GM23338 (cell line): ENCODE measurements at regions not wholly inside any gene's neighbourhood (a gene's known extent, or its start where the extent isn't known, plus 50 kb on each side); places are given as distances from the start of the nearest gene placed in this dataset.

Source experiments
- ATAC-seq: fragments of 200-7000 bp; cut with Tn5 transposase; 3 replicates; pipeline ENCODE4 v1.9.1; 2020
- DNase-seq: peaks from one replicate; pipeline ENCODE4 v3.0.0-alpha.2; 2015; ENCODE audit warnings: low spot score
- H2AFZ ChIP-seq: fragments of 200-600 bp; sonication (generic); 2 replicates; pipeline ENCODE4 v1.8.0; 2016; ENCODE audit warnings: antibody characterized with exemption, mild to moderate bottlenecking, moderate library complexity
- H3F3A ChIP-seq: fragments of 200-600 bp; sonication (generic); replicated peaks from 2 replicates; pipeline ENCODE4 v1.8.0; 2017; ENCODE audit warnings: antibody characterized with exemption, mixed run types, low read depth
- H3K27ac ChIP-seq: fragments of 200-600 bp; sonication (generic); 2 replicates; pipeline ENCODE4 v1.6.1; 2016; ENCODE audit warnings: low read depth
- H3K27me3 ChIP-seq: fragments of 200-600 bp; sonication (generic); 2 replicates; pipeline ENCODE4 v1.8.0; 2016; ENCODE audit warnings: mild to moderate bottlenecking, mixed run types, moderate library complexity; ENCODE audit not compliant: insufficient read depth
- H3K36me3 ChIP-seq: fragments of 200-600 bp; sonication (generic); 2 replicates; pipeline ENCODE4 v1.8.0; 2016; ENCODE audit warnings: mild to moderate bottlenecking; ENCODE audit not compliant: insufficient read depth
- H3K4me1 ChIP-seq: fragments of 200-600 bp; sonication (generic); 2 replicates; pipeline ENCODE4 v1.8.0; 2016; ENCODE audit warnings: mild to moderate bottlenecking, moderate library complexity; ENCODE audit not compliant: insufficient read depth
- H3K4me2 ChIP-seq: fragments of 200-600 bp; sonication (generic); 2 replicates; pipeline ENCODE4 v1.7.1; 2017; ENCODE audit warnings: mixed run types
- H3K4me3 ChIP-seq: fragments of 200-600 bp; sonication (generic); 2 replicates; pipeline ENCODE4 v1.6.1; 2016; ENCODE audit warnings: mixed run types
- H3K79me2 ChIP-seq: fragments of 200-600 bp; sonication (generic); replicated peaks from 2 replicates; pipeline ENCODE4 v1.8.0; 2017; ENCODE audit warnings: mild to moderate bottlenecking; ENCODE audit not compliant: insufficient read depth
- H3K9me2 ChIP-seq: fragments of 200-600 bp; sonication (generic); 2 replicates; pipeline ENCODE4 v1.8.0; 2017; ENCODE audit not compliant: insufficient read depth
- H4K20me1 ChIP-seq: fragments of 200-600 bp; sonication (generic); replicated peaks from 2 replicates; pipeline ENCODE4 v1.8.0; 2017; ENCODE audit warnings: mild to moderate bottlenecking; ENCODE audit not compliant: insufficient read depth
- H3K27ac Mint-ChIP-seq: 2 replicates; pipeline ENCODE4 v1.8.0; 2020; ENCODE audit warnings: inconsistent platforms, mild to moderate bottlenecking, moderate library complexity, mixed read lengths
- H3K27me3 Mint-ChIP-seq: 3 replicates; pipeline ENCODE4 v1.8.0; 2022; ENCODE audit warnings: low read depth, mild to moderate bottlenecking, moderate library complexity, mixed read lengths, inconsistent platforms; ENCODE audit not compliant: insufficient read depth, poor library complexity
- H3K36me3 Mint-ChIP-seq: 3 replicates; pipeline ENCODE4 v1.8.0; 2021; ENCODE audit warnings: low read depth, mild to moderate bottlenecking, inconsistent platforms, moderate library complexity, mixed read lengths
- H3K4me1 Mint-ChIP-seq: 3 replicates; pipeline ENCODE4 v1.8.0; 2020; ENCODE audit warnings: mild to moderate bottlenecking, inconsistent platforms, mixed read lengths
- H3K4me3 Mint-ChIP-seq: 3 replicates; pipeline ENCODE4 v1.8.0; 2021; ENCODE audit warnings: moderate library complexity, mild to moderate bottlenecking, inconsistent platforms, mixed read lengths
- H3K9me3 Mint-ChIP-seq: 3 replicates; pipeline ENCODE4 v1.8.0; 2020; ENCODE audit warnings: moderate library complexity, mild to moderate bottlenecking, inconsistent platforms, mixed read lengths
- EZH2 ChIP-seq: fragments of 200-600 bp; sonication (generic); IDR thresholded peaks from one replicate; pipeline ENCODE4 v1.8.0; 2017; ENCODE audit warnings: antibody characterized with exemption, mild to moderate bottlenecking, low read depth; ENCODE audit not compliant: unreplicated experiment
- EZH2phosphoT487 ChIP-seq: fragments of 200-600 bp; sonication (generic); IDR thresholded peaks from one replicate; pipeline ENCODE4 v1.8.1; 2018; ENCODE audit warnings: antibody characterized with exemption; ENCODE audit not compliant: unreplicated experiment
- NANOG ChIP-seq: IDR thresholded peaks from 2 replicates; pipeline ENCODE4 v1.6.1; 2016; ENCODE audit warnings: antibody characterized with exemption, borderline replicate concordance
- STAT1 ChIP-seq: IDR thresholded peaks from one replicate; pipeline ENCODE4 v1.6.1; 2016; ENCODE audit warnings: antibody characterized with exemption; ENCODE audit not compliant: unreplicated experiment
- ZNF114 ChIP-seq: fragments of 250-450 bp; sonication (Bioruptor Pico); IDR thresholded peaks from 2 replicates; pipeline ENCODE4 v1.5.0; 2020; ENCODE audit warnings: mild to moderate bottlenecking, moderate library complexity
- ZNF331 ChIP-seq: fragments of 250-450 bp; sonication (Bioruptor Pico); IDR thresholded peaks from 2 replicates; pipeline ENCODE4 v1.5.0; 2020; ENCODE audit warnings: low read depth, mild to moderate bottlenecking, moderate library complexity
- TF ChIP-seq, protein P1 (sequence below): IDR thresholded peaks from one replicate; pipeline ENCODE4 v1.6.1; 2018; ENCODE audit warnings: antibody characterized with exemption; ENCODE audit not compliant: unreplicated experiment
- TF ChIP-seq, protein P2 (sequence below): fragments of 250-450 bp; sonication (Bioruptor Pico); IDR thresholded peaks from 2 replicates; pipeline ENCODE4 v1.5.0; 2020; ENCODE audit warnings: mild to moderate bottlenecking, moderate library complexity
- TF ChIP-seq, protein P3 (sequence below), 2 experiments: fragments of 200-600 bp in 1 of 2; sonication (generic) in 1 of 2; conservative IDR thresholded peaks; 2 replicates each; pipeline versions ENCODE4 v1.5.1 to v1.6.1; 2016 to 2017; ENCODE audit warnings: antibody characterized with exemption in 2 of 2, low read depth in 2 of 2, mild to moderate bottlenecking in 2 of 2, moderate library complexity in 1 of 2

DNA sequence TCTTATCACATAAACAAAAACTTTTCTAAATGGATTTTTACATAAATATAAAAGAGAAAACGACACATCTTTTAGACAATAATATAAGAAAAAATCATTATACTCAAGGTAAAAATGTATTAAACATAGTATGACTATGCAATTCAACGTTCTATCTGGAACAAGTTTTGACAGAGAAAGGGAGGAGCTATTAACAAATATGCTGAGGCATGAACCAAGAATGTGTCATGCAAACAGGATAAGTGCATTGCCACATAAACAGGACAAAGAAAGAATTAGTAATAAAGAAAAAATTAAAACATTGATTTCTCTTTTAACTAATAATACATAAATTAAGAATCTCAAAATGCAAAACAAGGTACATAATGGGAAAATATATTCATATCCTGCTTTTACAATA is 1353.4 kb upstream of the GJE1 start:
- Histone ChIP-seq H3K4me3 (no peak overlapping the region), H3K27me3 (no peaks in the 10 kb centered on the region), H3K27ac (no peak overlapping the region), H2AFZ (no peak overlapping the region), H3K9me2 (no peaks in the 10 kb centered on the region), H3K4me2 (no peak overlapping the region), H3K36me3 (no peaks in the 10 kb centered on the region), H3F3A (no peaks in the 10 kb centered on the region), H4K20me1 (no peaks in the 10 kb centered on the region), H3K4me1 (no peaks in the 10 kb centered on the region), H3K79me2 (no peaks in the 10 kb centered on the region)
- ATAC-seq (no peak), DNase-seq (no peak)
- no peak overlapping the region for H3K27ac Mint-ChIP-seq
- H3K27me3 Mint-ChIP-seq, result no peaks in the 10 kb centered on the region
- no peak for TF ChIP-seq ZNF114 (CRISPR knock-in tag)
- no peak for TF ChIP-seq EZH2
- no peak for TF ChIP-seq ZNF331 (CRISPR knock-in tag)
- no peak for TF ChIP-seq NANOG
- TF ChIP-seq EZH2phosphoT487, result no peak
- TF ChIP-seq, protein P1, sequence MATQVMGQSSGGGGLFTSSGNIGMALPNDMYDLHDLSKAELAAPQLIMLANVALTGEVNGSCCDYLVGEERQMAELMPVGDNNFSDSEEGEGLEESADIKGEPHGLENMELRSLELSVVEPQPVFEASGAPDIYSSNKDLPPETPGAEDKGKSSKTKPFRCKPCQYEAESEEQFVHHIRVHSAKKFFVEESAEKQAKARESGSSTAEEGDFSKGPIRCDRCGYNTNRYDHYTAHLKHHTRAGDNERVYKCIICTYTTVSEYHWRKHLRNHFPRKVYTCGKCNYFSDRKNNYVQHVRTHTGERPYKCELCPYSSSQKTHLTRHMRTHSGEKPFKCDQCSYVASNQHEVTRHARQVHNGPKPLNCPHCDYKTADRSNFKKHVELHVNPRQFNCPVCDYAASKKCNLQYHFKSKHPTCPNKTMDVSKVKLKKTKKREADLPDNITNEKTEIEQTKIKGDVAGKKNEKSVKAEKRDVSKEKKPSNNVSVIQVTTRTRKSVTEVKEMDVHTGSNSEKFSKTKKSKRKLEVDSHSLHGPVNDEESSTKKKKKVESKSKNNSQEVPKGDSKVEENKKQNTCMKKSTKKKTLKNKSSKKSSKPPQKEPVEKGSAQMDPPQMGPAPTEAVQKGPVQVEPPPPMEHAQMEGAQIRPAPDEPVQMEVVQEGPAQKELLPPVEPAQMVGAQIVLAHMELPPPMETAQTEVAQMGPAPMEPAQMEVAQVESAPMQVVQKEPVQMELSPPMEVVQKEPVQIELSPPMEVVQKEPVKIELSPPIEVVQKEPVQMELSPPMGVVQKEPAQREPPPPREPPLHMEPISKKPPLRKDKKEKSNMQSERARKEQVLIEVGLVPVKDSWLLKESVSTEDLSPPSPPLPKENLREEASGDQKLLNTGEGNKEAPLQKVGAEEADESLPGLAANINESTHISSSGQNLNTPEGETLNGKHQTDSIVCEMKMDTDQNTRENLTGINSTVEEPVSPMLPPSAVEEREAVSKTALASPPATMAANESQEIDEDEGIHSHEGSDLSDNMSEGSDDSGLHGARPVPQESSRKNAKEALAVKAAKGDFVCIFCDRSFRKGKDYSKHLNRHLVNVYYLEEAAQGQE, result no peak
- TF ChIP-seq STAT1, result no peak
- TF ChIP-seq, protein P2, sequence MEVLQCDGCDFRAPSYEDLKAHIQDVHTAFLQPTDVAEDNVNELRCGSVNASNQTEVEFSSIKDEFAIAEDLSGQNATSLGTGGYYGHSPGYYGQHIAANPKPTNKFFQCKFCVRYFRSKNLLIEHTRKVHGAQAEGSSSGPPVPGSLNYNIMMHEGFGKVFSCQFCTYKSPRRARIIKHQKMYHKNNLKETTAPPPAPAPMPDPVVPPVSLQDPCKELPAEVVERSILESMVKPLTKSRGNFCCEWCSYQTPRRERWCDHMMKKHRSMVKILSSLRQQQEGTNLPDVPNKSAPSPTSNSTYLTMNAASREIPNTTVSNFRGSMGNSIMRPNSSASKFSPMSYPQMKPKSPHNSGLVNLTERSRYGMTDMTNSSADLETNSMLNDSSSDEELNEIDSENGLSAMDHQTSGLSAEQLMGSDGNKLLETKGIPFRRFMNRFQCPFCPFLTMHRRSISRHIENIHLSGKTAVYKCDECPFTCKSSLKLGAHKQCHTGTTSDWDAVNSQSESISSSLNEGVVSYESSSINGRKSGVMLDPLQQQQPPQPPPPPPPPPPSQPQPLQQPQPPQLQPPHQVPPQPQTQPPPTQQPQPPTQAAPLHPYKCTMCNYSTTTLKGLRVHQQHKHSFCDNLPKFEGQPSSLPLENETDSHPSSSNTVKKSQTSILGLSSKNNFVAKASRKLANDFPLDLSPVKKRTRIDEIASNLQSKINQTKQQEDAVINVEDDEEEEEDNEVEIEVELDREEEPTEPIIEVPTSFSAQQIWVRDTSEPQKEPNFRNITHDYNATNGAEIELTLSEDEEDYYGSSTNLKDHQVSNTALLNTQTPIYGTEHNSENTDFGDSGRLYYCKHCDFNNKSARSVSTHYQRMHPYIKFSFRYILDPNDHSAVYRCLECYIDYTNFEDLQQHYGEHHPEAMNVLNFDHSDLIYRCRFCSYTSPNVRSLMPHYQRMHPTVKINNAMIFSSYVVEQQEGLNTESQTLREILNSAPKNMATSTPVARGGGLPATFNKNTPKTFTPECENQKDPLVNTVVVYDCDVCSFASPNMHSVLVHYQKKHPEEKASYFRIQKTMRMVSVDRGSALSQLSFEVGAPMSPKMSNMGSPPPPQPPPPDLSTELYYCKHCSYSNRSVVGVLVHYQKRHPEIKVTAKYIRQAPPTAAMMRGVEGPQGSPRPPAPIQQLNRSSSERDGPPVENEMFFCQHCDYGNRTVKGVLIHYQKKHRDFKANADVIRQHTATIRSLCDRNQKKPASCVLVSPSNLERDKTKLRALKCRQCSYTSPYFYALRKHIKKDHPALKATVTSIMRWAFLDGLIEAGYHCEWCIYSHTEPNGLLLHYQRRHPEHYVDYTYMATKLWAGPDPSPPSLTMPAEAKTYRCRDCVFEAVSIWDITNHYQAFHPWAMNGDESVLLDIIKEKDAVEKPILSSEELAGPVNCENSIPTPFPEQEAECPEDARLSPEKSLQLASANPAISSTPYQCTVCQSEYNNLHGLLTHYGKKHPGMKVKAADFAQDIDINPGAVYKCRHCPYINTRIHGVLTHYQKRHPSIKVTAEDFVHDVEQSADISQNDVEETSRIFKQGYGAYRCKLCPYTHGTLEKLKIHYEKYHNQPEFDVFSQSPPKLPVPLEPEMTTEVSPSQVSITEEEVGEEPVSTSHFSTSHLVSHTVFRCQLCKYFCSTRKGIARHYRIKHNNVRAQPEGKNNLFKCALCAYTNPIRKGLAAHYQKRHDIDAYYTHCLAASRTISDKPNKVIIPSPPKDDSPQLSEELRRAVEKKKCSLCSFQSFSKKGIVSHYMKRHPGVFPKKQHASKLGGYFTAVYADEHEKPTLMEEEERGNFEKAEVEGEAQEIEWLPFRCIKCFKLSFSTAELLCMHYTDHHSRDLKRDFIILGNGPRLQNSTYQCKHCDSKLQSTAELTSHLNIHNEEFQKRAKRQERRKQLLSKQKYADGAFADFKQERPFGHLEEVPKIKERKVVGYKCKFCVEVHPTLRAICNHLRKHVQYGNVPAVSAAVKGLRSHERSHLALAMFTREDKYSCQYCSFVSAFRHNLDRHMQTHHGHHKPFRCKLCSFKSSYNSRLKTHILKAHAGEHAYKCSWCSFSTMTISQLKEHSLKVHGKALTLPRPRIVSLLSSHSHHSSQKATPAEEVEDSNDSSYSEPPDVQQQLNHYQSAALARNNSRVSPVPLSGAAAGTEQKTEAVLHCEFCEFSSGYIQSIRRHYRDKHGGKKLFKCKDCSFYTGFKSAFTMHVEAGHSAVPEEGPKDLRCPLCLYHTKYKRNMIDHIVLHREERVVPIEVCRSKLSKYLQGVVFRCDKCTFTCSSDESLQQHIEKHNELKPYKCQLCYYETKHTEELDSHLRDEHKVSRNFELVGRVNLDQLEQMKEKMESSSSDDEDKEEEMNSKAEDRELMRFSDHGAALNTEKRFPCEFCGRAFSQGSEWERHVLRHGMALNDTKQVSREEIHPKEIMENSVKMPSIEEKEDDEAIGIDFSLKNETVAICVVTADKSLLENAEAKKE (CRISPR knock-in tag), result no peak
- TF ChIP-seq, protein P3, sequence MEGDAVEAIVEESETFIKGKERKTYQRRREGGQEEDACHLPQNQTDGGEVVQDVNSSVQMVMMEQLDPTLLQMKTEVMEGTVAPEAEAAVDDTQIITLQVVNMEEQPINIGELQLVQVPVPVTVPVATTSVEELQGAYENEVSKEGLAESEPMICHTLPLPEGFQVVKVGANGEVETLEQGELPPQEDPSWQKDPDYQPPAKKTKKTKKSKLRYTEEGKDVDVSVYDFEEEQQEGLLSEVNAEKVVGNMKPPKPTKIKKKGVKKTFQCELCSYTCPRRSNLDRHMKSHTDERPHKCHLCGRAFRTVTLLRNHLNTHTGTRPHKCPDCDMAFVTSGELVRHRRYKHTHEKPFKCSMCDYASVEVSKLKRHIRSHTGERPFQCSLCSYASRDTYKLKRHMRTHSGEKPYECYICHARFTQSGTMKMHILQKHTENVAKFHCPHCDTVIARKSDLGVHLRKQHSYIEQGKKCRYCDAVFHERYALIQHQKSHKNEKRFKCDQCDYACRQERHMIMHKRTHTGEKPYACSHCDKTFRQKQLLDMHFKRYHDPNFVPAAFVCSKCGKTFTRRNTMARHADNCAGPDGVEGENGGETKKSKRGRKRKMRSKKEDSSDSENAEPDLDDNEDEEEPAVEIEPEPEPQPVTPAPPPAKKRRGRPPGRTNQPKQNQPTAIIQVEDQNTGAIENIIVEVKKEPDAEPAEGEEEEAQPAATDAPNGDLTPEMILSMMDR (conservative IDR thresholded peaks at IDR 0.05; ENCODE audit: low read depth in 2 of 2), result no peak
- H3K9me3 Mint-ChIP-seq, result no peaks in the 10 kb centered on the region; the same call in 2 of the 3 replicates
- H3K4me3 Mint-ChIP-seq, result no peak overlapping the region
- H3K4me1 Mint-ChIP-seq, result no peaks in the 10 kb centered on the region
- no peaks in the 10 kb centered on the region for H3K36me3 Mint-ChIP-seq
